Calu3 (cell line): ENCODE measurements at regions not wholly inside any gene's neighbourhood (a gene's known extent, or its start where the extent isn't known, plus 50 kb on each side); places are given as distances from the start of the nearest gene placed in this dataset.
"Not testable (repeated sequence)": the region's sequence is repeated elsewhere in the genome, so short reads cannot be mapped to it uniquely, and the experiment has no call there.

Experiments
- BruUV-seq: library from RNA; stranded (reverse); fragments of 400-500 nt; replicated peaks from 2 replicates; lab custom pipeline; 2021; lab: Mats Ljungman, UMichigan
- CTCF ChIA-PET: fragments of 300-600 bp; sonication (Branson Sonifier 250); formaldehyde crosslinking; loops from one replicate; lab custom pipeline; 2022; ENCODE audit warnings: antibody characterized with exemption; lab: Charles Lee
- DNase-seq: peaks from one replicate; pipeline ENCODE4 v3.0.0; 2022
- H3K27ac Mint-ChIP-seq: one replicate; pipeline ENCODE4 v1.8.0; 2022; ENCODE audit warnings: mixed read lengths; ENCODE audit not compliant: unreplicated experiment
- H3K27me3 Mint-ChIP-seq: one replicate; pipeline ENCODE4 v1.8.0; 2022; ENCODE audit warnings: mixed read lengths; ENCODE audit not compliant: unreplicated experiment
- H3K36me3 Mint-ChIP-seq: one replicate; pipeline ENCODE4 v1.8.0; 2022; ENCODE audit warnings: mild to moderate bottlenecking, moderate library complexity, mixed read lengths; ENCODE audit not compliant: insufficient read depth, unreplicated experiment
- H3K4me1 Mint-ChIP-seq: one replicate; pipeline ENCODE4 v1.8.0; 2022; ENCODE audit warnings: mild to moderate bottlenecking, low read depth, mixed read lengths; ENCODE audit not compliant: unreplicated experiment
- H3K4me3 Mint-ChIP-seq: one replicate; pipeline ENCODE4 v1.8.0; 2022; ENCODE audit warnings: mild to moderate bottlenecking, low read depth, moderate library complexity, mixed read lengths; ENCODE audit not compliant: unreplicated experiment
- H3K9me3 Mint-ChIP-seq: one replicate; pipeline ENCODE4 v1.8.0; 2022; ENCODE audit warnings: low read depth, mixed read lengths; ENCODE audit not compliant: unreplicated experiment
- CTCF ChIP-seq: fragments of 200-600 bp; IDR thresholded peaks from one replicate; pipeline ENCODE4 v1.8.0; 2022; ENCODE audit warnings: antibody characterized with exemption; ENCODE audit not compliant: unreplicated experiment
- intact Hi-C: fragments of 100-400 bp; cut with micrococcal nuclease; formaldehyde crosslinking; loops from one replicate; pipeline ENCODE4 v1.10.0; 2022; ENCODE audit not compliant: unreplicated experiment

GRCh38 chr1:245102149-245102548 is 52.6 kb upstream of the KIF26B start:
- H3K27me3 Mint-ChIP-seq, H3K27ac Mint-ChIP-seq, H3K4me3 Mint-ChIP-seq, intact Hi-C loops, H3K4me1 Mint-ChIP-seq, H3K36me3 Mint-ChIP-seq, DNase-seq, BruUV-seq, CTCF ChIA-PET, H3K9me3 Mint-ChIP-seq: not testable (repeated sequence)

GRCh38 chr1:245099401-245099800 is 55.4 kb upstream of the KIF26B start:
- no TSS peak for BruUV-seq
- Mint-ChIP-seq H3K27me3 (no peaks in the 10 kb centered on the region), H3K27ac (no peak overlapping the region), H3K36me3 (no peaks in the 10 kb centered on the region), H3K4me1 (no peaks in the 10 kb centered on the region), H3K4me3 (no peak overlapping the region), H3K9me3 (peaks cover 3% of the 10 kb centered on the region)
- CTCF ChIA-PET, result no interaction called here
- no peak for TF ChIP-seq CTCF
- intact Hi-C loops, result no loop called here
- no peak for DNase-seq

- intact Hi-C loops, result no loop called here
- CTCF ChIA-PET, result no interaction called here
- TF ChIP-seq CTCF, result no peak
- H3K36me3 Mint-ChIP-seq, result no peaks in the 10 kb centered on the region
- H3K9me3 Mint-ChIP-seq, result peaks cover 3% of the 10 kb centered on the region
- H3K27me3 Mint-ChIP-seq, result no peaks in the 10 kb centered on the region
- BruUV-seq, result no TSS peak
- no peak for DNase-seq
- H3K27ac Mint-ChIP-seq, result no peak overlapping the region
- H3K4me3 Mint-ChIP-seq, result no peak overlapping the region
- no peaks in the 10 kb centered on the region for H3K4me1 Mint-ChIP-seq
Observed at GRCh38 chr1:245098924-245099323, 55.9 kb upstream of the KIF26B start.

- H3K9me3 Mint-ChIP-seq, result peaks cover 3% of the 10 kb centered on the region
- DNase-seq, result no peak
- no TSS peak for BruUV-seq
- no peaks in the 10 kb centered on the region for H3K36me3 Mint-ChIP-seq
- H3K4me3 Mint-ChIP-seq, result no peak overlapping the region
- intact Hi-C loops, result no loop called here
- no peak for TF ChIP-seq CTCF
- no peak overlapping the region for H3K27ac Mint-ChIP-seq
- no peaks in the 10 kb centered on the region for H3K4me1 Mint-ChIP-seq
- CTCF ChIA-PET, result no interaction called here
- no peaks in the 10 kb centered on the region for H3K27me3 Mint-ChIP-seq
Observed at GRCh38 chr1:245096311-245097066, 58.3 kb upstream of the KIF26B start.

GRCh38 chr1:245095903-245096302 is 58.9 kb upstream of the KIF26B start:
- H3K4me1 Mint-ChIP-seq, result no peaks in the 10 kb centered on the region
- CTCF ChIA-PET, result no interaction called here
- no peak for DNase-seq
- H3K36me3 Mint-ChIP-seq, result no peaks in the 10 kb centered on the region
- no peak overlapping the region for H3K4me3 Mint-ChIP-seq
- no peaks in the 10 kb centered on the region for H3K27me3 Mint-ChIP-seq
- BruUV-seq, result no TSS peak
- H3K27ac Mint-ChIP-seq, result no peak overlapping the region
- H3K9me3 Mint-ChIP-seq, result peaks cover 3% of the 10 kb centered on the region
- no peak for TF ChIP-seq CTCF
- intact Hi-C loops, result no loop called here
